OCI-LY7 (cell line): ENCODE measurements at regions not wholly inside any gene's neighbourhood (a gene's known extent, or its start where the extent isn't known, plus 50 kb on each side); places are given as distances from the start of the nearest gene placed in this dataset.

Source experiments
- BruUV-seq: library from RNA; stranded (reverse); fragments of 400-500 nt; replicated peaks from 2 replicates; lab custom pipeline; 2021; lab: Mats Ljungman, UMichigan
- CTCF ChIA-PET: fragments of 300-600 bp; sonication (Branson Sonifier 250); formaldehyde crosslinking; loops from one replicate; lab custom pipeline; 2022; ENCODE audit warnings: antibody characterized with exemption; ENCODE audit not compliant: unreplicated experiment; lab: Charles Lee
- POLR2A ChIA-PET: fragments of 300-600 bp; sonication (Branson Sonifier 250); formaldehyde crosslinking; loops from one replicate; lab custom pipeline; 2022; ENCODE audit warnings: antibody characterized with exemption; lab: Charles Lee
- DNase-seq: peaks from one replicate; pipeline ENCODE4 v3.0.0-alpha.2; 2015; ENCODE audit warnings: low spot score
- H2AFZ ChIP-seq: fragments of 200-600 bp; sonication (generic), shearing (Covaris generic); 2 replicates; pipeline ENCODE4 v1.6.1; 2014; ENCODE audit warnings: mild to moderate bottlenecking, antibody characterized with exemption, low read length, moderate library complexity
- H3K27ac ChIP-seq: fragments of 200-600 bp; sonication (generic); 2 replicates; pipeline ENCODE4 v1.5.1; 2014; ENCODE audit warnings: mixed run types, low read depth, mild to moderate bottlenecking, moderate library complexity, low read length, inconsistent platforms; ENCODE audit not compliant: poor library complexity, severe bottlenecking
- H3K36me3 ChIP-seq: fragments of 200-600 bp; sonication (generic); 2 replicates; pipeline ENCODE4 v1.6.1; 2014; ENCODE audit warnings: mild to moderate bottlenecking, antibody characterized with exemption, low read length, moderate library complexity, mixed read lengths; ENCODE audit not compliant: insufficient read depth
- H3K4me1 ChIP-seq: fragments of 200-600 bp; sonication (generic); 2 replicates; pipeline ENCODE4 v1.5.1; 2014; ENCODE audit warnings: mild to moderate bottlenecking, low read length; ENCODE audit not compliant: insufficient read depth, poor library complexity, severe bottlenecking
- H3K4me2 ChIP-seq: fragments of 200-600 bp; sonication (generic); 2 replicates; pipeline ENCODE4 v1.6.1; 2014; ENCODE audit warnings: mild to moderate bottlenecking, low read length
- H3K4me3 ChIP-seq: fragments of 200-600 bp; sonication (generic); 2 replicates; pipeline ENCODE4 v1.5.1; 2014; ENCODE audit warnings: mild to moderate bottlenecking, low read depth, low read length; ENCODE audit not compliant: poor library complexity, severe bottlenecking
- H3K79me2 ChIP-seq: fragments of 200-600 bp; sonication (generic); 2 replicates; pipeline ENCODE4 v1.6.1; 2016; ENCODE audit warnings: low read depth, mild to moderate bottlenecking, low read length, moderate library complexity, mixed read lengths; ENCODE audit not compliant: insufficient read depth
- H3K9me2 ChIP-seq: fragments of 200-600 bp; sonication (generic); 2 replicates; pipeline ENCODE4 v1.6.1; 2016; ENCODE audit warnings: mild to moderate bottlenecking, low read length, mixed read lengths; ENCODE audit not compliant: insufficient read depth
- H3K9me3 ChIP-seq: fragments of 200-600 bp; sonication (generic); 2 replicates; pipeline ENCODE4 v1.6.1; 2014; ENCODE audit warnings: mild to moderate bottlenecking, mixed run types, low read length, mixed read lengths
- H4K20me1 ChIP-seq: fragments of 200-600 bp; sonication (generic); 2 replicates; pipeline ENCODE4 v1.6.1; 2014; ENCODE audit warnings: mild to moderate bottlenecking, antibody characterized with exemption, low read length, moderate library complexity, mixed read lengths; ENCODE audit not compliant: insufficient read depth
- CTCF ChIP-seq: fragments of 200-600 bp; sonication (generic); conservative IDR thresholded peaks from 2 replicates; pipeline ENCODE4 v1.5.1; 2014; ENCODE audit warnings: mild to moderate bottlenecking, antibody characterized with exemption, low read length, moderate library complexity, mixed read lengths
- EZH2phosphoT487 ChIP-seq: fragments of 200-600 bp; sonication (generic); IDR thresholded peaks from 2 replicates; pipeline ENCODE4 v1.6.1; 2018; ENCODE audit warnings: low read depth, borderline replicate concordance, mild to moderate bottlenecking, mixed run types, antibody characterized with exemption, low read length, moderate library complexity, mixed read lengths
- intact Hi-C: fragments of 100-400 bp; cut with micrococcal nuclease; formaldehyde crosslinking; loops from one replicate; pipeline ENCODE4 v1.10.0; 2022; ENCODE audit not compliant: unreplicated experiment

- intact Hi-C loops = loop anchor here (10.0 kb wide), 1 partner anchor 1239 kb away; no protein-coding TSS in a partner anchor
These were observed 65.0 kb upstream of the POU2AF1 start for GRCh38 chr11:111444040-111444439.

GRCh38 chr11:111443640-111444039, 64.6 kb upstream of the POU2AF1 start:
- Histone ChIP-seq H3K9me2 (no peaks in the 10 kb centered on the region), H3K36me3 (no peaks in the 10 kb centered on the region), H3K4me1 (peaks cover 64% of the 10 kb centered on the region), H3K27ac (no peak overlapping the region), H3K4me3 (peak overlapping the region; percentile 35), H3K9me3 (no peaks in the 10 kb centered on the region), H3K4me2 (peak overlapping the region; percentile 69), H3K79me2 (no peaks in the 10 kb centered on the region), H2AFZ (peak overlapping the region; percentile 79), H4K20me1 (no peaks in the 10 kb centered on the region)
- TF ChIP-seq EZH2phosphoT487 = no peak
- TF ChIP-seq CTCF = no peak
- intact Hi-C loops = loop anchor here (10.0 kb wide), 1 partner anchor 1239 kb away; no protein-coding TSS in a partner anchor
- CTCF ChIA-PET = no interaction called here
- DNase-seq = peak; percentile 62
- no TSS peak for BruUV-seq
- POLR2A ChIA-PET = interaction anchor here (0.9 to 1.0 kb wide), 2 partner anchors 11 to 162 kb away, joined by 3 to 5 read pairs; no protein-coding TSS in a partner anchor

More at GRCh38 chr11:111444040-111444439, 65.0 kb upstream of the POU2AF1 start:
- TF ChIP-seq EZH2phosphoT487 = no peak
- no peak for TF ChIP-seq CTCF
- H3K79me2 ChIP-seq = no peaks in the 10 kb centered on the region
- CTCF ChIA-PET = no interaction called here
- H3K4me2 ChIP-seq = peak overlapping the region; percentile 69
- peak overlapping the region; percentile 79 for H2AFZ ChIP-seq
- no peak for DNase-seq
- H3K4me1 ChIP-seq = peaks cover 60% of the 10 kb centered on the region
- H4K20me1 ChIP-seq = no peaks in the 10 kb centered on the region
- no peaks in the 10 kb centered on the region for H3K9me3 ChIP-seq
- H3K9me2 ChIP-seq = no peaks in the 10 kb centered on the region
- H3K27ac ChIP-seq = no peak overlapping the region
- H3K4me3 ChIP-seq = peak overlapping the region; percentile 35
- no TSS peak for BruUV-seq
- POLR2A ChIA-PET = interaction anchor here (0.9 to 1.0 kb wide), 2 partner anchors 12 to 162 kb away, joined by 3 to 5 read pairs; no protein-coding TSS in a partner anchor
- no peaks in the 10 kb centered on the region for H3K36me3 ChIP-seq

- no peak overlapping the region for H3K4me3 ChIP-seq
- H3K4me1 ChIP-seq = peaks cover 70% of the 10 kb centered on the region
- H2AFZ ChIP-seq = peak overlapping the region; percentile 79; the same call in 1 of the 2 replicates
- H3K36me3 ChIP-seq = no peaks in the 10 kb centered on the region
- H3K4me2 ChIP-seq = peak overlapping the region; percentile 69
- intact Hi-C loops = loop anchor here (10.0 kb wide), 1 partner anchor 1238 kb away; no protein-coding TSS in a partner anchor
- ChIA-PET POLR2A (interaction anchor here (0.9 to 1.0 kb wide), 2 partner anchors 11 to 161 kb away, joined by 3 to 5 read pairs; no protein-coding TSS in a partner anchor), CTCF (no interaction called here)
- no peak for DNase-seq
- H3K79me2 ChIP-seq = no peaks in the 10 kb centered on the region
- no peaks in the 10 kb centered on the region for H4K20me1 ChIP-seq
- no peak for TF ChIP-seq EZH2phosphoT487
- no peak for TF ChIP-seq CTCF
- H3K9me2 ChIP-seq = no peaks in the 10 kb centered on the region
- no TSS peak for BruUV-seq
- no peak overlapping the region for H3K27ac ChIP-seq
- H3K9me3 ChIP-seq = no peaks in the 10 kb centered on the region
These were observed 64.0 kb upstream of the POU2AF1 start for GRCh38 chr11:111443032-111443431.
